Osteocyte (in vitro differentiated cells): ENCODE measurements at regions not wholly inside any gene's neighbourhood (a gene's known extent, or its start where the extent isn't known, plus 50 kb on each side); places are given as distances from the start of the nearest gene placed in this dataset.

Experiments used
- DNase-seq: peaks from one replicate; pipeline ENCODE4 v3.0.0; 2021; ENCODE audit warnings: mixed read lengths; ENCODE audit not compliant: unreplicated experiment; ENCODE audit errors: extremely low spot score
- H3K27ac Mint-ChIP-seq: one replicate; pipeline ENCODE4 v1.8.0; 2021; ENCODE audit warnings: mild to moderate bottlenecking, mixed read lengths; ENCODE audit not compliant: unreplicated experiment
- H3K27me3 Mint-ChIP-seq: one replicate; pipeline ENCODE4 v1.8.0; 2021; ENCODE audit warnings: mixed read lengths; ENCODE audit not compliant: unreplicated experiment
- H3K36me3 Mint-ChIP-seq: one replicate; pipeline ENCODE4 v1.8.0; 2021; ENCODE audit warnings: mixed read lengths; ENCODE audit not compliant: unreplicated experiment
- H3K4me1 Mint-ChIP-seq: one replicate; pipeline ENCODE4 v1.8.0; 2021; ENCODE audit warnings: mixed read lengths; ENCODE audit not compliant: unreplicated experiment
- H3K4me3 Mint-ChIP-seq: one replicate; pipeline ENCODE4 v1.8.0; 2021; ENCODE audit warnings: mild to moderate bottlenecking, moderate library complexity, mixed read lengths; ENCODE audit not compliant: unreplicated experiment
- H3K9me3 Mint-ChIP-seq: one replicate; pipeline ENCODE4 v1.8.0; 2021; ENCODE audit warnings: mixed read lengths; ENCODE audit not compliant: unreplicated experiment
- CTCF ChIP-seq: fragments of 200-600 bp; sonication (generic); IDR thresholded peaks from 2 replicates; pipeline ENCODE4 v1.5.0; 2021; ENCODE audit warnings: antibody characterized with exemption, mild to moderate bottlenecking, moderate library complexity

GRCh38 chr1:219398815-219399396 is 214.0 kb downstream of the ZC3H11B start:
- H3K4me1 Mint-ChIP-seq: peaks cover 5% of the 10 kb centered on the region
- peaks cover 25% of the 10 kb centered on the region for H3K9me3 Mint-ChIP-seq
- H3K36me3 Mint-ChIP-seq: peaks cover 16% of the 10 kb centered on the region
- no peaks in the 10 kb centered on the region for H3K27me3 Mint-ChIP-seq
- TF ChIP-seq CTCF: no peak
- H3K4me3 Mint-ChIP-seq: no peak overlapping the region
- no peak overlapping the region for H3K27ac Mint-ChIP-seq
- no peak for DNase-seq

- Mint-ChIP-seq H3K4me3 (no peak overlapping the region), H3K27me3 (no peaks in the 10 kb centered on the region), H3K4me1 (peaks cover 5% of the 10 kb centered on the region), H3K9me3 (peaks cover 25% of the 10 kb centered on the region), H3K36me3 (peaks cover 20% of the 10 kb centered on the region), H3K27ac (no peak overlapping the region)
- no peak for DNase-seq
- TF ChIP-seq CTCF: no peak
These were observed 215.4 kb downstream of the ZC3H11B start for GRCh38 chr1:219397511-219397910.

- no peak for DNase-seq
- peaks cover 8% of the 10 kb centered on the region for H3K9me3 Mint-ChIP-seq
- no peak for TF ChIP-seq CTCF
- no peak overlapping the region for H3K27ac Mint-ChIP-seq
- peaks cover 3% of the 10 kb centered on the region for H3K4me1 Mint-ChIP-seq
- no peaks in the 10 kb centered on the region for H3K27me3 Mint-ChIP-seq
- peaks cover 14% of the 10 kb centered on the region for H3K36me3 Mint-ChIP-seq
- H3K4me3 Mint-ChIP-seq: no peak overlapping the region
These were observed 217.6 kb downstream of the LYPLAL1 start for GRCh38 chr1:219391297-219391696.

- no peak for TF ChIP-seq CTCF
- Mint-ChIP-seq H3K27me3 (no peaks in the 10 kb centered on the region), H3K9me3 (no peaks in the 10 kb centered on the region)
These were observed 213.5 kb downstream of the LYPLAL1 start for GRCh38 chr1:219387211-219387610.

GRCh38 chr1:219385787-219386427 is 212.2 kb downstream of the LYPLAL1 start:
- no peak for DNase-seq
- H3K4me1 Mint-ChIP-seq: peaks cover 3% of the 10 kb centered on the region
- no peak overlapping the region for H3K27ac Mint-ChIP-seq
- H3K9me3 Mint-ChIP-seq: no peaks in the 10 kb centered on the region
- H3K27me3 Mint-ChIP-seq: no peaks in the 10 kb centered on the region
- peak; percentile 79 for TF ChIP-seq CTCF
- H3K4me3 Mint-ChIP-seq: no peak overlapping the region
- H3K36me3 Mint-ChIP-seq: no peaks in the 10 kb centered on the region

More at GRCh38 chr1:219387211-219387610, 213.5 kb downstream of the LYPLAL1 start:
- peaks cover 3% of the 10 kb centered on the region for H3K36me3 Mint-ChIP-seq
- H3K4me3 Mint-ChIP-seq: no peak overlapping the region
- no peak for DNase-seq
- H3K4me1 Mint-ChIP-seq: peaks cover 3% of the 10 kb centered on the region
- no peak overlapping the region for H3K27ac Mint-ChIP-seq
